ES-I3 (cell line): ENCODE measurements at regions not wholly inside any gene's neighbourhood (a gene's known extent, or its start where the extent isn't known, plus 50 kb on each side); places are given as distances from the start of the nearest gene placed in this dataset.

Source experiments
- H3K36me3 ChIP-seq: 2 replicates; pipeline ENCODE4 v1.6.1; 2013; ENCODE audit warnings: mild to moderate bottlenecking, low read length, control low read depth, moderate library complexity; ENCODE audit not compliant: insufficient read depth
- H3K4me1 ChIP-seq: 2 replicates; pipeline ENCODE4 v1.6.1; 2013; ENCODE audit warnings: mild to moderate bottlenecking, control low read depth, low read length; ENCODE audit not compliant: insufficient read depth
- H3K9ac ChIP-seq: 2 replicates; pipeline ENCODE4 v1.6.1; 2013; ENCODE audit warnings: low read depth, mild to moderate bottlenecking, low read length, moderate library complexity
- H3K9me3 ChIP-seq: 2 replicates; pipeline ENCODE4 v1.6.1; 2013; ENCODE audit warnings: mild to moderate bottlenecking, low read length, moderate library complexity; ENCODE audit not compliant: control insufficient read depth, insufficient read depth

DNA sequence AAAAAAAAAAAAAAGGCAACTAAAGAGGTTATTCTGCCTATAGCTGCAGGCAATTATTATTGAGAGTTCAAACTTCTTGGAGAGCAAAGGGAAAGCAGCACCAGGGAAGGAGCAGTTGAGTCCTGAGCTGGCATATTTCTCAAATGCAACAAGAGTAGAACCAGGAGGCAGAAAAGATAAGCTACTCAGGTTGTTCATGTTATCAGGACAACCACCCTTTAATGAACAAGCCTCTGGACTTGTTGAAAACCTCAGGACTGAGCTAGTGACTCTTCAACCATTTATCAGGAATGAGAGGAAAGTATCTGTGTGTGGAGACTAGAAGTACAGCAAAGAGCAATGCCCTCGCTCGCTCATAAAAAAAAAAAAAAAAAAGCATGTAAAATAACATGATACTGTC lies 183.0 kb downstream of the KCTD12 start:
- H3K9me3 ChIP-seq, result no peaks in the 10 kb centered on the region
- H3K9ac ChIP-seq, result no peak overlapping the region
- no peaks in the 10 kb centered on the region for H3K4me1 ChIP-seq
- no peaks in the 10 kb centered on the region for H3K36me3 ChIP-seq

DNA sequence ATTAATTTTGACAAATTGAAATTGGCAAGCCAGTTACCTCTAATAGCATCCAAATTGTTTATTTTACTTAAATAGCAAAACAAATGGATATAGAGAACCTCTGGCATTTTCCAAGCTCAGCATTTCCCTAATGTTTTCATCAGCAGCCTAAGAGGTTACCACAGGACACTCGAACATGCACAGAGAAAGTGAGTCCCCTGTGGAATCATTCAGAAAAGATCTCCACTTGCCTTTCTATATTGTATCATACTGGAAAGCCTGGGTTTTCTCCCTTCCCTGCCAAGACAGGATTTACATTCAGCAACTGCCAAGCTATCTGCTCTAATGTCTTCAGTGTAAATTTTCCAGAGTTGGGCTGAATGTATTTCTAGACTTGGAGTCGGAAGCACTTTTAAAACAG lies 188.9 kb downstream of the KCTD12 start:
- Histone ChIP-seq H3K36me3 (no peaks in the 10 kb centered on the region), H3K9me3 (no peaks in the 10 kb centered on the region), H3K4me1 (no peaks in the 10 kb centered on the region), H3K9ac (no peak overlapping the region)

DNA sequence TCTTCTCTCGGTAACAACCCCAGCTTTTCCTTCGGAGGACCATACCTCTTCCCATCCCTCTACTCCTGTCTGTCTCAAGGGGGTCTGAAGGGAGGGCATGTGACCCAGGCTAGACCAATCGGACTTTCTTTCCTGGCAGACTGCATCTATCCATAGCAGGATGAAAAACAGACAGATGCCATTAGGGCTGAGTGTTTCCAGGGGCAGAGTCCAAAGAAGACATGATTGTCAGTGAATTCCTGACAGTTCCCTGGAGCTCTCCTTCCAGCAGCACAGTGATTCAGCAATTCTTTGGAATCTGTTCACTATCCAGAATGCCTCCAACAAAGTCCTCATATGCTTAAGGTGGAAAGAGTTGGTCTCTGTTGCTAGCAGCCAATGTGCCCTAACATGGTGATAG lies 189.8 kb downstream of the KCTD12 start:
- no peak overlapping the region for H3K9ac ChIP-seq
- no peaks in the 10 kb centered on the region for H3K9me3 ChIP-seq
- no peaks in the 10 kb centered on the region for H3K36me3 ChIP-seq
- H3K4me1 ChIP-seq, result no peaks in the 10 kb centered on the region

DNA sequence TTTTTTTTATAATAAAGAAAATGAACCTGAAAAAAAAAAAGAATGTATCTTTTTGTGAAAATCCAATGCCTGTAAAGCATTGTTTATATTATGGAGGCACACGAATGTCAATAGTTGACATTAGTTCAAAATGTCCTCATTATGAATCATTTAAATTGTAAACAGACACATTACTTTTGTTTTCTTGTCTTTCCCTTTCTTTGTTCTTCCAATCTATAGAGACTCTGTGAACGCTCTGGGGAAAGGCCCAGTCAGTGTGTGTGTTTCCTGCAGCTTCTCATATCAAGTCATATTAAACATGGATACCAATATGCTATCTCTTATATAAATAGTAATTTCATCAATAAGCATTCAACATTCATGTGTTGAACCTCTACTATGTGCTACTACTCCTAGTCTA lies 193.1 kb downstream of the KCTD12 start:
- Histone ChIP-seq H3K36me3 (no peaks in the 10 kb centered on the region), H3K9ac (no peak overlapping the region), H3K4me1 (no peaks in the 10 kb centered on the region), H3K9me3 (no peaks in the 10 kb centered on the region)

DNA sequence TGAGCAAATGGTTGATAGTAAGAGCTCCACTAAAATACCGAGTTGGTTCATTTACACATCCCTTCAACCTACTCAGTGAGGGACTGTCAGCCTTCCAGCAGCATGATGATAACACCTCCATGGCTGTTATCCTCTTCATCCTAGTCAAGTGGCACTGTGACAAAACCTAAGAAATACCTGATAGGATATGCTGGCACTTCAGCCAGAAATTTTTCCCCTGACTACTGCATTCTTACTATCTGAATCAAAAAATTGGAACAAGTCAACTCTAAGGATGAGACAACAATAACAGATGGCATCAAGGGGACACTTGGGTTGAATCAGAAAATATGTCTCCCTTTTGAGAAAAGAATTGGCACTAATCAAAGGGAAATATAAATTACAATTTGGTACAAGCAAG lies 193.9 kb downstream of the KCTD12 start:
- Histone ChIP-seq H3K36me3 (no peaks in the 10 kb centered on the region), H3K9ac (no peak overlapping the region)

DNA sequence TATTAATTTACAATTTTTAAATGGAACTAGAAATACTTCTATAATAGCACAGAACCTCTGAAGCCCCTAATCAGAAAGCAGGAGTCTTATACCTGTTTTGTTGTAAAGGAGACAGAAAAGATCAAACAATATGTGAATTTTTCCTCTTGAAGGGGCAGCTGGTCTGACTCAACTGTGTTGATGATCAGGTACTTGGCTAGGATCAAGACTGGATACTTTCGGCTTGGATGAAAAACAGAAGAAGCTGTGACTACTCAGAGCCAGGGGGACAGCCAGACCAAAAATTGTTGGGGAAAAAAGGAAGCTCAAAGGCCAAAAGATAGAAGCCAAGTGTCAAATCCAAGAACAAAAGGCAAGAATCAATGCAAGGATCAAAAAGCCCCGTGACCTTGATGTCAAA lies 195.6 kb downstream of the KCTD12 start:
- H3K36me3 ChIP-seq, result no peaks in the 10 kb centered on the region
- no peaks in the 10 kb centered on the region for H3K9me3 ChIP-seq
- H3K4me1 ChIP-seq, result no peaks in the 10 kb centered on the region
- no peak overlapping the region for H3K9ac ChIP-seq

More for the DNA sequence above, 193.9 kb downstream of the KCTD12 start:
- Histone ChIP-seq H3K9me3 (no peaks in the 10 kb centered on the region), H3K4me1 (no peaks in the 10 kb centered on the region)

DNA sequence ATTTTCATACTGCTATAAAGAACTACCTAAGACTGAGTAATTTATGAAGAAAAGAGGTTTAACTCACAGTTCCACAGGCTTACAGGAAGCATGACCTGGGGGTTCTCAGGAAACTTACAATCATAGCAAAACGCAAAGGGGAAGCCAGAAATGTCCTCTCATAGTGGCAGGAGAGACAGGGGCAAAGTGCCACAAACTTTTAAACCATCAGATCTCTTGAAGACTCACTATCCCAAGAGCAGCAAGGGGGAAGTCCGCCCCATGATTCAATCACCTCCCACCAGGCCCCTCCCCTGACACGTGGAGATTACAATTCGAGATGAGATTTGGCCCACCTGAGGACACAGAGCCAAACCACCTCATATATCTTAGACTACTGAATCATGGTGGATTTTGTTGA lies 198.7 kb downstream of the KCTD12 start:
- H3K9me3 ChIP-seq, result no peaks in the 10 kb centered on the region
- H3K9ac ChIP-seq, result no peak overlapping the region
- H3K4me1 ChIP-seq, result no peaks in the 10 kb centered on the region
- no peaks in the 10 kb centered on the region for H3K36me3 ChIP-seq

DNA sequence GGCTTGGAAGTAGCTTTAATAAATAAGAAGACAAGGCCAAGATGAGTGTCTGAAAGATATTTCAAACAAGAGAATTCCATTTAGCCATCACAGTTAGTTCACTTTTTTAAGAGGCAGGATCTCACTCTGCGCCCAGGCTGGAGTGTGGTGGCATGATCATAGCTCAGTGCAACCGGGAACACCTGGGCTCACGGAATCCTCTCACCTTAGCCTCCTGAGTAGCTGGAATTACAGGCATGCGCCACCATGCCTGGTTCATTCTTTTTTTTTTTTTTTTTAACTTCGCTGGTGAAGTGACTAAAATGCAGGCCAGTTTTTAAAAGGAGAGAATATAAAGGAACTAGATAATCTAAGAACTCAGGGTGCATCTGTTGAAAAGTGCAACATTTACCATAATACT lies 200.3 kb downstream of the KCTD12 start:
- Histone ChIP-seq H3K9me3 (no peaks in the 10 kb centered on the region), H3K36me3 (no peaks in the 10 kb centered on the region), H3K9ac (no peak overlapping the region), H3K4me1 (no peaks in the 10 kb centered on the region)

DNA sequence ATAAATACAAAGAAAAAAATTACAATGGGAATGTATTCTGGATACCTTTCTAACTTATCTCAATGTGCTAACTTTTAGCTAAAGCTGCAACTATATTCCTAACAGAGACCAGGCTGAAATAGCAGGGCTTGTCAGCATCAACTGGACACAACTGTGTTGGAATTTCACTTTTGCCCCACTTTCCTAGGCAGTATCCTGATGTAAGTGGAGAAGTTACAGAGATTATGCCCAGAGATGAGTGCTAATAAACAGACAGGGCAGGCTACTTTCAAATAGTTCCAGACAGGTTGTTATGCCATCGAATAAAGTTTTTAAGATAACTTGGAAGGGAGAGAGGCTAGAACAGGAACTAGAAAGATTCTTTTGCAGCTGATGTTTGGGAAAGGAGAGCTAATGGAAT lies 201.9 kb downstream of the KCTD12 start:
- Histone ChIP-seq H3K9ac (no peak overlapping the region), H3K4me1 (no peaks in the 10 kb centered on the region), H3K36me3 (no peaks in the 10 kb centered on the region), H3K9me3 (no peaks in the 10 kb centered on the region)

DNA sequence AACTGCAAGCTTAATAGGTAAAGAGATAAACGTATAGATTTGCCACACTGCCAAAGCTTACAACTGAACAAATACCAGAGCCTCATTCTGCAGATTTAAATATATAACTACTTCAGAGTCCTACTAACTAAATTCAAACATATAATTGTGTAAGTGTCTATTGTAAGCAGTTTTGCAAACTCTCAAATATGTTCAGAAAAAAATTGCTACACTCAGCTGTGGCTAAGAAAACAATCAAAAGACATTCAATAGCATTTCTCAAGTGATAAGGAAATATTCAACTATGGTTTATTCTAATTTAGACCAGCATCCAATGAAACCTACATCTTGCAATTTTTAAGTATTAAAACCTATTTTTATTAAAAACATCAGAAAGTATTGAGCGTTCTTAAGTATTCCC lies 202.4 kb downstream of the KCTD12 start:
- Histone ChIP-seq H3K36me3 (no peaks in the 10 kb centered on the region), H3K4me1 (no peaks in the 10 kb centered on the region), H3K9me3 (no peaks in the 10 kb centered on the region), H3K9ac (no peak overlapping the region)

DNA sequence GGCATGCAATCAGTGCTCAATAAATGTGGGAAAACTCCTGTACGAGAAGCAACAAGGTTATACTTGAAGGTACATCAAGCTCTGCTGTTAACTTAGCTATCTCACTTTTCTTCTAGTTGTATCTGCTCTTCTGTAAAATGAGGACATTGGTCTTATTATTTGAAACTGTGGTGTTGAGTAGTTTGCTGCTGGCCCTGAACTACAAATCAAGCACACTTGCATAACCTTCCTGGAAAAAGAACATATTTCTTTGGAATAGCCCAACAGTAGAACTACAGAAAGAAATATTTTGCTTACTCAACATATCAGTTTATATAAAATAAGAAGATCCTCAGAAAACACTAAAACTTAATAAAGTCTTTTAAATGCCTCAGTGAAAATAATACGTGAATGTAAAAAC lies 203.0 kb downstream of the KCTD12 start:
- Histone ChIP-seq H3K9ac (no peak overlapping the region), H3K36me3 (no peaks in the 10 kb centered on the region), H3K9me3 (no peaks in the 10 kb centered on the region), H3K4me1 (no peaks in the 10 kb centered on the region)

DNA sequence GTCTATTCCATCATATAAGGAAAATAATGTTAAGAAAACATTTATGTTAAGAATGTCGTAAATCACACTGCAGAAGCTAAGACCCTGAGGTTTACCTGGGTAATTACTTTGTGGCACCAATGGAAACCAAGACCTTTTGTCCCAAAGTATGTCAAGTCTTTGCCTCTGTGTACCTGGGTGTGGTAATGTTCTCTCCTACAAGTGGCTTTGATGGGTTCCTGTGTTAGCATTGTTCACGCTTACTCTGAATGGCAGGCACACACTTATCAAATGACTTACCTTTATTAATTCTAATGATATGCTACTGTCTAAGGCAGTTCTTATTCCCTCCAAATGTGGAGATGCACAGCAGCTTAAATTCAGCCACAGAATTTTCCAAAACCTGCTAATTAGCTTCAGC lies 206.1 kb downstream of the KCTD12 start:
- Histone ChIP-seq H3K9ac (no peak overlapping the region), H3K36me3 (no peaks in the 10 kb centered on the region), H3K9me3 (no peaks in the 10 kb centered on the region), H3K4me1 (no peaks in the 10 kb centered on the region)

DNA sequence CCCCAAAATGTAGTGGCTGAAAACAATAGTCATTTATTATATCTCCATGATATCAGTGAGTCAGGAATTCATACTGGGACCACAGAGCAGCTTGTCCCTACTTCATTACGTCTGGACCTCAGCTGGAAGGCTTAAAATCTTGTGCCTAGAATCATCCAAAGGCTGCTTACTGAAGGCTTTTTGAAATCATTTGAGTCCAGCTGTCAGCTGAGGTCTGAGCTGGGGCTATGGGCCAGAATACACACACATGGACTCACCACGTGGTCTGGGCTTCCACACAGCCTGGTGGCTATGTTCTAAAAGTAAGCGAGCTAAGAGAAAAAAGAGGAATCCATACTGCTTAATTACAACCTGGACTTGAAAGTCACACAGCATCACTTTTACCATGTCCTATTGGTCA lies 209.2 kb downstream of the KCTD12 start:
- no peaks in the 10 kb centered on the region for H3K9me3 ChIP-seq
- no peaks in the 10 kb centered on the region for H3K36me3 ChIP-seq
- H3K4me1 ChIP-seq, result no peaks in the 10 kb centered on the region
- H3K9ac ChIP-seq, result no peak overlapping the region

DNA sequence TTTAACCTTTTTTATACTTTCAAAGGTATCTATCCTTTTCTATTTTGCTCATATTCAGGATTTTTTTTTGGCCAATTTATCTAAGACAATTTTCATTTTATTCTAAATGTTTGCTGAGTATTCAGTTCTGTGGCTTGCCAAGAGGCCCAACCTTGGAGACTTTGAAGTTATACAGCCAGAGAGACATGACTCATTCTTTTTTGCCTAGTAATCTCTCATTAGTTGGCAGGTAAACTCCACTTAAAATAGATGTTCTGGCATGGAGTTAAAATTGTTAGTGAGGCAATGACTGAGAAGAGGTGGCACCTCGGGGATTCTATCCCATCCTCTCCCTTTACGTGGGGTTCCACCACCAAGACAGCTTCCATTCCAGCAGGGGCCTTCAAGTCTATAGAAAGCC lies 213.8 kb downstream of the KCTD12 start:
- H3K36me3 ChIP-seq, result no peaks in the 10 kb centered on the region
- no peaks in the 10 kb centered on the region for H3K9me3 ChIP-seq
- H3K4me1 ChIP-seq, result no peaks in the 10 kb centered on the region
- no peak overlapping the region for H3K9ac ChIP-seq

DNA sequence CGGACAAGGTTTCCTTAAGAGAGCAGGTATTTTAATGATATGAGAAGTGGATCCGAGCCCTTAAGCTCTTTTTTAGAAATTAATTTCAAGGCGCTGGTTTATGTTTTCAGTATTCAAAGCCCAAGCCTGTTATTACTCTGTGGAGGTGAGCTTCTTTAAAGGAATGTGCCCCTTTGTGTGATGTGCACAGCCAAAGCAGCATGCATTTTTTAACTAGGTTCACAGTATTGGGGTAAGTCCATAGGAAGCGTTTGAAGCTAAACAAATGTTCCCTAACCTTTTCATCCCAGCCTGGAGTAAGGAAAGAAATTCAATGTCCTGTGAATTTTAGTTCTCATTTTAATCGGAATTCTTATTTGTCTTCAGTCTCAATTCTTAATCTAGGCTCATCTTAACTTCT lies 217.5 kb downstream of the KCTD12 start:
- Histone ChIP-seq H3K4me1 (no peaks in the 10 kb centered on the region), H3K9me3 (no peaks in the 10 kb centered on the region), H3K9ac (no peak overlapping the region), H3K36me3 (no peaks in the 10 kb centered on the region)

DNA sequence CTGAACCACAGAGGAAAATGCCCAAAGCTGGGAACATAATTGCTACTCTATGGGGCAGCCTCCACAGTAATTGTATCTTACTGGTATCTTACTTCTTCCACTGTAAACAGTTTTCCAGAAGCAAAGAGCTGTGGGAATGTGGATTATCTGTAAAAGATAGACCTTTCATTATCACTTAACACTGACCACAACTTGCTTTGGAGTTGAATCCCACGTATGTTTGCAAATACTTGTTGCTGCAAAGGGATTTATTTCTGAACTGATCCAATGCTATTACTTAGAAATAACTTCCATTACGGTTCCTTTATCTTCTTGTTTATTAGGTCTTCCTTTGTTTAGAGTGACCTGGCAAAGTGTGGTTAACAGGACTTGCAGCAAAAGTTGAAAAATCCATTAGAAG lies 218.1 kb downstream of the KCTD12 start:
- no peaks in the 10 kb centered on the region for H3K4me1 ChIP-seq
- no peak overlapping the region for H3K9ac ChIP-seq
- no peaks in the 10 kb centered on the region for H3K9me3 ChIP-seq
- no peaks in the 10 kb centered on the region for H3K36me3 ChIP-seq
